PFSK-1 (cell line): ENCODE measurements at regions not wholly inside any gene's neighbourhood (a gene's known extent, or its start where the extent isn't known, plus 50 kb on each side); places are given as distances from the start of the nearest gene placed in this dataset.

Source experiments
- FOXP2 ChIP-seq: optimal IDR thresholded peaks from 2 replicates; pipeline ENCODE3; 2011; ENCODE audit warnings: borderline replicate concordance, control low read depth, inconsistent platforms; ENCODE audit not compliant: insufficient read depth; ENCODE audit errors: extremely low read length, extremely low read depth
- POLR2AphosphoS5 ChIP-seq: IDR thresholded peaks from 2 replicates; pipeline ENCODE4 v1.6.1; 2012; ENCODE audit warnings: low read depth, mild to moderate bottlenecking, control low read depth, low read length, moderate library complexity
- REST ChIP-seq, 2 experiments: IDR thresholded peaks; 2 replicates each; pipeline versions ENCODE4 v1.6.1 to v1.8.0; 2011 to 2012; ENCODE audit warnings: low read depth in 2 of 2, low read length in 2 of 2, control low read depth in 1 of 2, inconsistent platforms in 1 of 2, mild to moderate bottlenecking in 1 of 2, moderate library complexity in 1 of 2; ENCODE audit not compliant: insufficient read depth in 1 of 2
- SIN3A ChIP-seq: IDR thresholded peaks from 2 replicates; pipeline ENCODE4 v1.6.1; 2012; ENCODE audit warnings: mild to moderate bottlenecking, low read length, moderate library complexity, borderline replicate concordance; ENCODE audit not compliant: insufficient read depth
- TAF1 ChIP-seq: IDR thresholded peaks from 2 replicates; pipeline ENCODE4 v1.6.1; 2012; ENCODE audit warnings: low read length, control low read depth, borderline replicate concordance; ENCODE audit not compliant: insufficient read depth

- TF ChIP-seq SIN3A (no peak), POLR2AphosphoS5 (no peak), REST (IDR thresholded peaks at IDR 0.05; ENCODE audit: insufficient read depth in 1 of 2, low read depth in 2 of 2, low read length in 2 of 2) (no peak), TAF1 (no peak), FOXP2 (no peak)
Observed at GRCh38 chr22:48579043-48579927, 1248.4 kb downstream of the BRD1 start.

GRCh38 chr22:48578138-48579042 is 1249.3 kb downstream of the BRD1 start:
- TF ChIP-seq FOXP2 = no peak

GRCh38 chr22:48577691-48578090 is 1250.0 kb downstream of the BRD1 start:
- TF ChIP-seq FOXP2 (no peak), REST (IDR thresholded peaks at IDR 0.05; ENCODE audit: insufficient read depth in 1 of 2, low read depth in 2 of 2, low read length in 2 of 2) (no peak), POLR2AphosphoS5 (no peak), TAF1 (no peak)

GRCh38 chr22:48577014-48577690 is 1250.5 kb downstream of the BRD1 start:
- TF ChIP-seq SIN3A (no peak), POLR2AphosphoS5 (no peak), FOXP2 (no peak)

- no peak for TF ChIP-seq TAF1
- TF ChIP-seq POLR2AphosphoS5 = no peak
- TF ChIP-seq FOXP2 = no peak
- no peak for TF ChIP-seq REST (IDR thresholded peaks at IDR 0.05; ENCODE audit: insufficient read depth in 1 of 2, low read depth in 2 of 2, low read length in 2 of 2)
- TF ChIP-seq SIN3A = no peak
Observed at GRCh38 chr22:48576333-48577013, 1251.2 kb downstream of the BRD1 start.
